ENCODE measurements at regions not wholly inside any gene's neighbourhood (a gene's known extent, or its start where the extent isn't known, plus 50 kb on each side); places are given as distances from the start of the nearest gene placed in this dataset.
A peak's percentile ranks its signal among the peaks of the same experiment; 100 is the strongest.

DNA sequence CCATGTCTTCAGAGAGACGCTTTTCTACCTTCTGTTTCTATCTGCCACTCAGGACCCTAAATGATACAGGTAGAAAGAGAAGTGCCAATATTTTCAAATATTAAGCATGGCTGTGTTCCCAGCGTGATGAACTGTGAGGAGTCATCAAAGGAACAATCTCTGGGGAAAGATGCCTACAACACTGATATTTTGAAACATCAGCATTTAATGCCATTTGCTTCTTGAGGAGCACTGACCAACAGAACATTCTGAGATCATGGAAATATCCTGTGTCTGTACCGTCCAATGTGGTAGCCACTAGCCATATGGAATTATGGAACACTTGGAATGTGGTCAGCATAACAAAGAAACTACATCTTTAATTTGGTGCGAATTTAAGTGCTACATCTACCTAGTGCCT, 117.9 kb upstream of the COL6A5 start:
- ChIA-PET POLR2A (no interaction called here), CTCF (no interaction called here)
- DNase-seq (ENCODE audit: extremely low spot score): no peak
- TF ChIP-seq, protein P1, sequence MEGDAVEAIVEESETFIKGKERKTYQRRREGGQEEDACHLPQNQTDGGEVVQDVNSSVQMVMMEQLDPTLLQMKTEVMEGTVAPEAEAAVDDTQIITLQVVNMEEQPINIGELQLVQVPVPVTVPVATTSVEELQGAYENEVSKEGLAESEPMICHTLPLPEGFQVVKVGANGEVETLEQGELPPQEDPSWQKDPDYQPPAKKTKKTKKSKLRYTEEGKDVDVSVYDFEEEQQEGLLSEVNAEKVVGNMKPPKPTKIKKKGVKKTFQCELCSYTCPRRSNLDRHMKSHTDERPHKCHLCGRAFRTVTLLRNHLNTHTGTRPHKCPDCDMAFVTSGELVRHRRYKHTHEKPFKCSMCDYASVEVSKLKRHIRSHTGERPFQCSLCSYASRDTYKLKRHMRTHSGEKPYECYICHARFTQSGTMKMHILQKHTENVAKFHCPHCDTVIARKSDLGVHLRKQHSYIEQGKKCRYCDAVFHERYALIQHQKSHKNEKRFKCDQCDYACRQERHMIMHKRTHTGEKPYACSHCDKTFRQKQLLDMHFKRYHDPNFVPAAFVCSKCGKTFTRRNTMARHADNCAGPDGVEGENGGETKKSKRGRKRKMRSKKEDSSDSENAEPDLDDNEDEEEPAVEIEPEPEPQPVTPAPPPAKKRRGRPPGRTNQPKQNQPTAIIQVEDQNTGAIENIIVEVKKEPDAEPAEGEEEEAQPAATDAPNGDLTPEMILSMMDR (IDR thresholded peaks at IDR 0.05; ENCODE audit: control extremely low read depth, extremely low read depth, low read depth, missing control alignments): no peak

DNA sequence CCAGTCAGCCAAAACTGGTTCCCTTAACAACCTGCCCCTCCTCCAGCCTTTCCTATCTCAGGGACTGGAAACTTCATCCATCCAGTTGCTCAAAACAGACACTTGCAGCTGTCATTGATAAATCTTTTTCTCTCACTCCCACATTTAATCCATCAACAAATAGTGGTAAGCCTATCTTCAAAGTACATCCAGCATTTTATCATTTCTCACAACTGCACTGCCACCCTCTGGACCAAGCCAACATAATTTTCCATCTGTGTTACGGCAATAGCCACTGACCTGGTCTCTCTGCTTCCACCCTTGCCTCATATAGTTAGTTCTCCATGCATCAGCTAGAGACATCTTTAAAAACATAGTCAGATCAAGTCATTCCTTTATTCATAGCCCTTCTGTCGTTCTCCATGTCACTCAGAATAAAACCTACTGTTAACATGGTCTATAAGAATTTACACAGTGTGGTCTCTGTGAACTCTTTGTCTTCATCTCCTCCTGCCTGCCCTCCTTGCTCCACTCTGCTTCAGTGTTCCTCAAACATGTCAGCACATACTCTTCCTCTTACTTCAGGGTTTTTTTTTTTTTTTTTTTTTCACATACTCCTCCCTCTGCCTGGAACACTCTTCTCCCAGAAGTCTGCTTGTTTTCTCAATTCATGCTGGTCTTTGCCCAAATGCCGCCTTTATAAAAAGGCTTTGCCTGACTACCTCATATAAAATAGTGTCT, 102.5 kb upstream of the COL6A5 start:
- CTCF ChIA-PET: interaction anchor here (1.1 kb wide), 1 partner anchor 9 kb away, joined by 3 read pairs; no protein-coding TSS in a partner anchor
- POLR2A ChIA-PET: no interaction called here
- TF ChIP-seq, protein P1 (IDR thresholded peaks at IDR 0.05; ENCODE audit: control extremely low read depth, extremely low read depth, low read depth, missing control alignments): peak; percentile 26
- no peak for DNase-seq (ENCODE audit: extremely low spot score)

DNA sequence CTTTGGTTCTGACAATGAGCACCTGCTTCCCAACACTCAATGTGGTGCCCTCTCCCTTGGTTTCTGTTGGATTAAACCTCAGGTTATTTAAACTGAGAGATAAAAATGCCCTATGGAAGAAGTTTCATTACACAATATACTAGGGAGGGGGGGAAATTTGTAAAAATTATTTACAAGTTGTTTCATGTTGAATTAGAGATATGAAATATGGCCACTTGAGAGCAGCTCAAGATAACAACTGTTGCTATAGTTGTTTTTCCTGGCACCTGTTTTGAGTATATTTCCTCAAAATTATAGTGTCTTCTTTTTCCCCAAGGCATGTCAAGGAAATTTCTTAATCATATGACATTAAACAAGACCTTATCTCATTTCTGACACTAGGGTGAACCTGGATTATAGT, 101.7 kb upstream of the COL6A5 start:
- TF ChIP-seq, protein P1 (IDR thresholded peaks at IDR 0.05; ENCODE audit: control extremely low read depth, extremely low read depth, low read depth, missing control alignments): no peak
- no peak for DNase-seq (ENCODE audit: extremely low spot score)
- POLR2A ChIA-PET: no interaction called here
- CTCF ChIA-PET: interaction anchor here (1.1 kb wide), 1 partner anchor 9 kb away, joined by 3 read pairs; no protein-coding TSS in a partner anchor

DNA sequence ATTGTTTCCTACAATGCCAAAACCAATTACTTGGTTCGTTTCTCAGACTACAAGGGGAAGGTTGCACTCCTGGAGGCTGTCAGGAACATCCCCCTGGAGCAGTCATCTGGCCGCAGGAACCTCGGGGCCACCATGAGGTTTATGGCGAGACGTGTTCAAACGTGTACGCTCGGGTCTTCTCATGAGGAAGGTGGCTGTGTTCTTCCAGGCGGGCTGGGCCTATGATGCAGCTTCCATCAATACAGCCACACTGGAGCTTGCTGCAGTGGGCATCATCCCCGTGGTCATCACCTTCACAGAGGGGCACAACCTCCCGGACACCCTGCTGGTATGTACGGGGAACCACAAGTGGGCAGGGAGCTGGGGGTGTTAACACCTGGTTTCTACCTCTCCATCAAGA, 94.5 kb upstream of the COL6A5 start:
- no peak for DNase-seq (ENCODE audit: extremely low spot score)
- CTCF ChIA-PET: no interaction called here

DNA sequence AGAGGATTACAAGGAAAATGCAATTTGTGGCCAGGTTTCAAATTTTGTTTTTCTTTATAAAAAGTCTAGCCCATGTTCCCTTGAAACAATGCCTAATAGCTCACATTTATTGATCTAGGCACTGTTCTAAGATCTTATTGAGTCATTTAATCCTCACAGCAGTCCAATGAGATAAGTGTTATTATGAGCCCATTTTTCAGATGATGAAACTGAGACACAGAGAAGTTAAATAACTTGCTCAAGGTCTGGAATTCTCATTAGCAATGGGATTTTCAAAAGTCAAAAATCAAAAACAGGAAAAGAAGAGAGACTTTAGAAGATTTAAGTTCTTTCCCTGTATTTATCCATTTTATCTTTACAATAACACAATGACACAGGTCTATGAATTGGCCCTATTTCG, 90.0 kb upstream of the COL6A5 start:
- DNase-seq (ENCODE audit: extremely low spot score): no peak
- POLR2A ChIA-PET: no interaction called here
- TF ChIP-seq, protein P1 (IDR thresholded peaks at IDR 0.05; ENCODE audit: control extremely low read depth, extremely low read depth, low read depth, missing control alignments): no peak
- CTCF ChIA-PET: no interaction called here

More for the DNA sequence above, 94.5 kb upstream of the COL6A5 start:
- POLR2A ChIA-PET: no interaction called here
- TF ChIP-seq, protein P1 (IDR thresholded peaks at IDR 0.05; ENCODE audit: control extremely low read depth, extremely low read depth, low read depth, missing control alignments): no peak

DNA sequence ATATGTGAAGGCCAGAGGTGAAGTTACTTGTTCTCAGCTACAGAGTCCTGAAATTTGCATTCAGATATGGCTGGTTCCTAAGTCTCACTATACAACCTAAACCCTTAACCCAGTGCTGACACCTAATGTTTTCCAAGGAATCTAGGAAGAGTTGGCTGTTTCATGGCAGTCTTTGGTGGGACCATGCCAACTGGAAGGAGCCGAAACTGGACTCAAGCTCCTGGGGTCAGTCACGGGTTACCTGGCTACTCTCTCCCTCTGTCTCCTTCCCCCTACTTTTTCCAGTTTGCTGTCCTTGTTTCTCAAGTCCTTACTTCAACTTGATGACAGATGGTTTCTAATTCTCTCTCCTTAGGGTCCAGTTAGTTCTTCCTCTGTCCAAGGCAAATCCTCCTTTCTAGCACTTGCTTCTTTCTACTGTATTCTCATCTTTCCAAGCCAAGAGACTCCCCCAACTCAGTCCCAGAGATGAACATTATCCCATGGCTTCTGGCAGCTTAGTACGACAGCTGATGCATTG, 88.6 kb upstream of the COL6A5 start:
- POLR2A ChIA-PET: no interaction called here
- DNase-seq (ENCODE audit: extremely low spot score): no peak
- CTCF ChIA-PET: interaction anchor here (2.2 kb wide), 1 partner anchor 19 kb away, joined by 9 read pairs; no protein-coding TSS in a partner anchor
- TF ChIP-seq, protein P1 (IDR thresholded peaks at IDR 0.05; ENCODE audit: control extremely low read depth, extremely low read depth, low read depth, missing control alignments): no peak
